ENCODE measurements at regions not wholly inside any gene's neighbourhood (a gene's known extent, or its start where the extent isn't known, plus 50 kb on each side); places are given as distances from the start of the nearest gene placed in this dataset.

DNA sequence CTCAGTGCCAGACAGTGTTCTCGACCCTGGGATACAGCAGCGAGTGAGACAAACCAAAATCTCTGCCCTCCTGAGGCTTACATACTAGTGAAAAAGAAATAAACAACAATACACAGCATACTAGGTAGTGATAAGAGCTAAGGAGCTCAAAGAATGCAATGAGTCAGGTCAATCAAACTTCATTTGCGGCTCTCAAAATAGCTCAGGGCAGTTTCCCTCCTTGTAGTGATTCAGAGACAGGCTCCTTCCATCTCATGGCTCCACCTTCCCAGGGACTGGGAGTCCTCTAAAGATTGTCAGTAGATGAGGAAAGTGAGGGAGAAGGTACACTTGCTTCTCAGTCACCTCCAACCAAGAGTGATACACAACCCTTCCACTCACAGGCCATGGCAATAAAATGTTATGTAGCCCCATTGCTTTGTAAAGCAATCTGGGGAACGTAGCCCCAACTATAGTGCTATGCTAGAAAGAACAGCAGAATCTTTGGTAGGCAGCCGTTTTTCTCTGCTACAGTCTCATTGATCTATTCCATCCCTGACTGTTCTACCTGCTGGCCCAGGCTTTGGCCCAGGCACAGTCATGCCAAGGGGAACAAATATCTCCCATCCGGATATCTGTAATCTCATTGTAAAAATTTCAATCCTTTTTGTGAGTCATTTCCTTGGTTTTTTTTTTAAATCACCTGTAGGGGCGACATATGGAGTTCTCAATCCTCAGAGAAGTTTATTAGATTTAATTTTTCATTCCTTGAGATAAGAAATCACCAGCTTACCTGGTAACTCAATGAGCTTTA is 183.1 kb upstream of the S100G start:
- TF ChIP-seq EZH2phosphoT487 (IDR thresholded peaks at IDR 0.05; ENCODE audit: low read depth), result no peak
- no peak for TF ChIP-seq CTCF (IDR thresholded peaks at IDR 0.05; ENCODE audit: low read depth, low read length)

Measured in OCI-LY3 (cell line).